ENCODE measurements at regions not wholly inside any gene's neighbourhood (a gene's known extent, or its start where the extent isn't known, plus 50 kb on each side); places are given as distances from the start of the nearest gene placed in this dataset.

DNA sequence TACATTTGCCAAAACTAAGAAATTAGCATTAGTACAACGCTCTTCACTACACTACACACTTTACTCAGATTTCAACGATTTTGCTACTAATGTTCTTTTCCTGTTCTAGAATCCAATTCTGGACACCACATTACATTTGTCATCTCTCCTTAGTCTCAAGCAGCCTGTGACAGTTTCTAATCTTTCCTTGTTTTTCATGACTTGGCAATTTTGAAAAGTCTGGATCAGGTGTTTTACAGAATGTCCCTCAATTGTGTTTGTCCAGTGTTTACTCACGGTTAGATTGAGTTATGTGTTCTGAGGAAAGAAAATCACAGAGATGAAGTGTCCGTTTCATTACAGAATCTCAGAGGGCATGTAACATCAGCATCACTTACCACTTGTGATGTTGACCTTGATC is 372.6 kb downstream of the TFAP2A start:
- H3K9me3 ChIP-seq: no peaks in the 10 kb centered on the region
- no peak overlapping the region for H3K27ac ChIP-seq
- no peaks in the 10 kb centered on the region for H3K27me3 ChIP-seq
- no peaks in the 10 kb centered on the region for H3K4me1 ChIP-seq
- DNase-seq (no peak), ATAC-seq (no peak)
- TF ChIP-seq CTCF (IDR thresholded peaks at IDR 0.05): no peak
- H3K4me3 ChIP-seq: no peak overlapping the region
- no peaks in the 10 kb centered on the region for H3K36me3 ChIP-seq
- intact Hi-C loops (cut with DNase I): no loop called here

DNA sequence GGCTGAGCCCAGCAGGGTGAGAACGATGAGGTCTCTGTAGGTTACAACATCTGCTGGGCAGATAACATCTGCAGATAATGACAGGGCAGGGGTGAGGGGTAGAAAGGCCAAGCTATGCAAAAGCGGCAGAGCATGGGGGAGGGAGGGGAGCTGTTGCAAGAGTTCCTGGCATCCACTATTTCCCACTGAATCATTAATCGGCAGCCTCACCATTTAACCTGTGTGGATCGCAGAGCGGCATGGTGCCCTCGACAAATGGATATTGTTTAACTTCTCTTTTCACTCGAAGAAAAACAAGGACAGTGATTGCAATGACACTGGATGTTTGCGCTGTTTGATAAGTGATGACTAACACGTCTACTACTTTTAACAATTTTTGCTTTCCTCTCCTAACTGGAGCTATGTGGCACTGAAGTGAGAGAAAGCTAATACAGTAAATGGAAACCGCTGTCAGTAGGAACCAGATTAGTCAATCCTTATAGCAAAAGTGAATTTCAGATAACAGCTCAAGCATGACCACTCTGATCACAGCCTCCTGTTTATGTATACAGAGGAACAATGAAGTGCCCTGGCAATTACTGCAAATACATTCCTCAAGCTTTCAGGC is 381.5 kb downstream of the TFAP2A start:
- Histone ChIP-seq H3K9me3 (no peaks in the 10 kb centered on the region), H3K27me3 (no peaks in the 10 kb centered on the region), H3K4me1 (no peaks in the 10 kb centered on the region), H3K4me3 (no peak overlapping the region), H3K27ac (no peak overlapping the region), H3K36me3 (no peaks in the 10 kb centered on the region)
- ATAC-seq (peak; percentile 67), DNase-seq (no peak)
- TF ChIP-seq CTCF (IDR thresholded peaks at IDR 0.05): no peak
- intact Hi-C loops (cut with DNase I): no loop called here

DNA sequence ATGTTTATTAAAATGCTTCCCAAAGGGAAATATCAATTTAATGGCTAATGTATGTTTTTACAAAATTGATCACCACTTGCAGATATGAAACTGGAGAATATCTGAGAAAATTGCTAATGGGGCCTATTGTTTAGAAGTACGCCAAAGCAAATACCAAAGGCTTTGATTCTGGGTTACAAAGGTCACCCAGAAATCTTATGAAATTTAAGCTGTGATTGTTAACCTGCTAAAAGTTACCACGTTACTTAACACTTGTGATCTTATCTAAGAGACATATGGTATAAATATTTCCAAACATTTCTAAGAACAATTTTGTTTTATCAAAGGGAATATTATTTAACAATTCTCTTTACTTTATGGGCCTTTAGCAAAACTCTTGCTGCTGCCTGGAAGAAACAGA is 383.3 kb downstream of the TFAP2A start:
- intact Hi-C loops (cut with DNase I): no loop called here
- Histone ChIP-seq H3K9me3 (no peaks in the 10 kb centered on the region), H3K27ac (no peak overlapping the region), H3K36me3 (no peaks in the 10 kb centered on the region), H3K4me1 (no peaks in the 10 kb centered on the region), H3K4me3 (no peak overlapping the region), H3K27me3 (no peaks in the 10 kb centered on the region)
- DNase-seq (no peak), ATAC-seq (no peak)
- TF ChIP-seq CTCF (IDR thresholded peaks at IDR 0.05): no peak

- intact Hi-C loops (cut with DNase I): no loop called here
- ATAC-seq (peak; percentile 52), DNase-seq (no peak)
- Histone ChIP-seq H3K27ac (no peak overlapping the region), H3K4me3 (no peak overlapping the region), H3K4me1 (no peaks in the 10 kb centered on the region), H3K9me3 (no peaks in the 10 kb centered on the region), H3K27me3 (no peaks in the 10 kb centered on the region), H3K36me3 (no peaks in the 10 kb centered on the region)
- peak; percentile 56 for TF ChIP-seq CTCF (IDR thresholded peaks at IDR 0.05)
Observed at GRCh38 chr6:10030942-10031537, 383.8 kb downstream of the TFAP2A start.

DNA sequence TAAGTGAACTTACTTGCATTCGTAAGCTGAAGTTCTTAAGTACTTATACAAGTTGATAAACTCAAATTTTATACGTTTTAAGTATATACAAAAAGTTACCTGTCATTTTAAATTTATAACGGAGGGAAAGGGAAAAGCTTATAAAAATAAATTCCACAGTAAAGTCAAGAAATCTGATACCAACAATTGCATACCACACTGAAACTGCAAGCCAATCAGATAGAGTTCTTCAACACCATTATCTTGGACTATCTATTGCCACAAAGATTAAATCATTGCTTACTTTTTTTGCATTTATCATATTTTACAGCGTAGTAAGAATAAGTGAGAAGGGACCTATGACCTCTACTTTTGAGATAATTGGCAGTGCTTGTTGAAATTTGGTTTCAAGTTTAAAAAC is 386.7 kb downstream of the TFAP2A start:
- ATAC-seq (no peak), DNase-seq (no peak)
- Histone ChIP-seq H3K4me1 (no peaks in the 10 kb centered on the region), H3K36me3 (no peaks in the 10 kb centered on the region), H3K4me3 (no peak overlapping the region), H3K27me3 (no peaks in the 10 kb centered on the region), H3K9me3 (no peaks in the 10 kb centered on the region), H3K27ac (no peak overlapping the region)
- intact Hi-C loops (cut with DNase I): no loop called here
- no peak for TF ChIP-seq CTCF (IDR thresholded peaks at IDR 0.05)

DNA sequence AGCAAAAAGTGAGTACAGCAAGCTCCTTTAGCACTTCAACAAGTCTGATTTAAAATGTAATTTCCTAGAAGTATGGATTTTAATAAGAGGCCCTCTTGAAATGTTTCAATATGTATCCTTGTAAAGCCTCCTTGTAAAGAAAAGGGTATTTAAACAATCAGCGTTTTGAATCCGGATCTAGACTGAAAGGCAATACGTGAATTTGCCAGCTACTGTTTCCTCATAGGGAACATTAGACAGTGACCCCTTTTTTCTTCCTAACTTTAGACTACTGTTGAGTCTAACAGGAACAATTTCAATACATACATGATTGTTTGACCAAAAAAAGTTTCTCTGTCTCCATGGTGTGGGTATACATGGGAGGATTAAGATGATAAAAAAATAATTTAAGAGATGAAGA is 395.0 kb downstream of the TFAP2A start:
- intact Hi-C loops (cut with DNase I): no loop called here
- no peak for DNase-seq
- Histone ChIP-seq H3K4me1 (no peaks in the 10 kb centered on the region), H3K27ac (no peak overlapping the region), H3K36me3 (no peaks in the 10 kb centered on the region), H3K9me3 (no peaks in the 10 kb centered on the region), H3K27me3 (no peaks in the 10 kb centered on the region), H3K4me3 (no peak overlapping the region)
- TF ChIP-seq CTCF (IDR thresholded peaks at IDR 0.05): no peak
- ATAC-seq: no peak

All from upper lobe of right lung (tissue), 1 donor.